8988T (cell line): ENCODE measurements at regions not wholly inside any gene's neighbourhood (a gene's known extent, or its start where the extent isn't known, plus 50 kb on each side); places are given as distances from the start of the nearest gene placed in this dataset.

Experiments
- DNase-seq: peaks from one replicate; pipeline ENCODE4 v3.0.0; 2011

DNA sequence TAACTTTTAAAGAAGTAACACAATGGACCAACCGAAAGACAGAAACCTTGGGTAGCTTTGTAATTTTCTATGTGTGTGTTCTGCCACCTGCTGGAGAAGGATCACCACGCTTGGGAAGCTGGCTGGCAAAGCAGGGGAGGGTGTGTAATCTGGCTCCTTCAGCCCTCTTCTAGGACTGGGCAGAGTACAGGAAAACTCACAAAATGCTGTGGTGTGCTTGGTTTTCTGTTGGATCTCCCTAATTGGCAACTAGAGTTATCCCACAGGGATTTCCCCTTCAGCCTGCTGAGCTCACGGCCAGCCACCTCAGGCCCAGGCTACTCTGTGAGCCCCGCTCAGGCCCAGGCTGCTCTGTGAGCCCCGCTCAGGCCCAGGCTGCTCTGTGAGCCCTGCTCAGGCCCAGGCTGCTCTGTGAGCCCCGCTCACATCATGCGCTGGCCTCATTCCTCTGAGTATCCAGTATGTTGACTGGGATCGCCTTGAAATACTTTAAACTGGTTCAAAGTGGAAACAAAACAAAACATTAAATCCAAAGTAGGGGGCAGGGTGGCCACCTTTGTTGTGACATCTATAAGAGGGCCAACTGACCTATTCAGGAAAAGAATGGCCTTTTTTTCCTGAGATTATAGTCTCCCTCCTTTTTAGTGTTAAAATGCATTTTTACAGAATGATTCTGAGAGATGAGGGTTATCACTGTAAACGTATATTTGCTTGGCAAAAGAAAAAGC, 52.0 kb upstream of the RNU6-8 start:
- DNase-seq: peak; percentile 23

DNA sequence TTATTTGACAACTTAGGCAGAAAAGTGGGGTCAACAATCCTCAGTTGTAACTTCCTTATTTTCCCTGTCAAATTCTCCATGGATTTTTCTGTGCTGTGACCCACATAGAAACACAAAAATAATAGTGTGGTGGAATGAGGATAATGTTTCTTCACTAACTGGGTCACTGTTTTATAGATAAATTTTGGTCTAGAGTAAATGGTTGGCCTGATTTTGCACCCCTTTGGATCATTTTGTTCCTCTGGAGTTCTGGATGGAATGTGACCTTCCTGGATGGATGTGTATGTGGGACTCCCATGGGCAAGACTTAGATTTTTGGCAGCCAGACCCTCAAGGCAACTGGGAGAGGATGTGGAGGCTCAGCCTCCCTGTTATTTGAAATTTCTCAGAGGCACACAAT, 52.7 kb upstream of the RNU6-8 start:
- DNase-seq: no peak

DNA sequence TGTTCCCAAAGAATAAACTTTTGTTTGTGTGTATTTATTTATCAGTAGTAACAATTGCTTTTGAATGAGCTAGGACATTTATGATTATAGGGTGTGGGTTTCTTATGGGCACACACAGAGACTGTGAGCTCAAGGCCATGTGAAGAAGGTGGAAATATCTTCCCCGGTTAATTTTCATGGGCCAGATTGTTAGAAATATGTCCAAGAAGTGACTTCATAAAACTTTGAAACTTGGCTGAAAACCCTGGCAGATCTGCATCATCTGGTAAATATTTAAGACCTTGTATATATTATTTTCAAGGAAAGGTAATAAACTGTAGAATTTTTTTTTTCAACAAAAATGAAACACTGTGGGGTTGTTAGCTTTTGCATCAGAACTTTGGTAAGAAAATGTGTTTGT, 53.5 kb upstream of the RNU6-8 start:
- no peak for DNase-seq

DNA sequence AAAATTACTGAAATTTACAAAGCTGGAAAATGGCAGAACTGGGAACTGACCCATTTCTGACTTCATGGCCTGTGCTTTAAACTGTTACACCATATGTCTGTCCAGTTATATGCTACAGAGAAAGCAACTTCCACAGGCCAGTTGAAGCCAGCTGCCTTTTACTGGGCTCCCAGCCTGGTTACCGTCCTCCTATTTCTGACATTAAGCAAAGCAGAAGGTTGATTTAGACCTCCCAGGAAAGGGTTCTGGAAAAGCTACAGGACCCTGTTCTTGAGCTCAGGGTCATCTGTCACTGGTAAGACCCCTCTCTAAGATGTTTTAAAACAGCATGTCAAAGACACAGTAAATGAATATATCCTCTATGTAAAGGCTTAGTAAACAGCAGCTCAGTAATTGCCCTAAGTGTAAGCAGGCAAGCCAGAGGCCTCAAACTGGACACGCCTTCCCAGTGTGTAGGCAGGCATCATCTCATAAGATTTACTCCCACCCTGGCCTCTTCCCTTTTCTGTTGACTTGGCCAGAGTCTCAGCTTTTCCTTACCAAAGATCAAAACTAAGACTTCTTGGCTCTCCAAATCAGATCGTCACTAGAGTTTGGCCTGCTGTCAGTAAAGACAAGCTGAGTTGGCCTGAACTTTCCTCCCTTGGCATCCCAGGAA, 55.4 kb upstream of the RNU6-8 start:
- DNase-seq: no peak

DNA sequence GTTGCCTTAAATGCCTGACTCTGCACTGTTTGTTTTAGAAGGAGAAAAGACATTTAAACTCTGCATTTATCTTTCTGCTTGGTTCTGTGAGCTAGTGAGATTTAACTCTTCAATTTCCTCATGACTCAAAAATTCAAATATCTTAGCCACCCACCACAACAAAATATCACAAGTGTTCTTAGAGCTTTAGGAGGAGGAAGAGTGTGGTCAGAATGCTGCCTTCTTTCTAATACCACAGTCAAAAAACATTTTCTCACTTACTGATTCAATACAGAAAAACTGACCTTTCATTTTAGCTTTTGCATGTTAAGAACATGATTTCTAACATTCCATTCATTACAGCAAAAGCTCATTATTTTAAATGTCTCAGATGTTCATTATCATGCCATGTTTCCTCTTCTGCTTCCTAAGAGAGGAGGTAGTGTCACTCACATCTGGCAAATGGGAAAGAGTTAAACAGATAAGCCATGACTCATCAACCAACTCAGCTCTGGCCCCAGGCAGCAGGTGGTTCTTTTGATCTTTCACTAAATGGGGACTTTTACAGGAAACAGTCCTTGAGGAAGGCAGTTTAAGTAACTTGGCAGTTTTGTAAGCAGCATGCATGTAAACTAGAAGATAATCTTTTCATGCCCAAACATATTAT, 56.4 kb upstream of the RNU6-8 start:
- peak; percentile 27 for DNase-seq

DNA sequence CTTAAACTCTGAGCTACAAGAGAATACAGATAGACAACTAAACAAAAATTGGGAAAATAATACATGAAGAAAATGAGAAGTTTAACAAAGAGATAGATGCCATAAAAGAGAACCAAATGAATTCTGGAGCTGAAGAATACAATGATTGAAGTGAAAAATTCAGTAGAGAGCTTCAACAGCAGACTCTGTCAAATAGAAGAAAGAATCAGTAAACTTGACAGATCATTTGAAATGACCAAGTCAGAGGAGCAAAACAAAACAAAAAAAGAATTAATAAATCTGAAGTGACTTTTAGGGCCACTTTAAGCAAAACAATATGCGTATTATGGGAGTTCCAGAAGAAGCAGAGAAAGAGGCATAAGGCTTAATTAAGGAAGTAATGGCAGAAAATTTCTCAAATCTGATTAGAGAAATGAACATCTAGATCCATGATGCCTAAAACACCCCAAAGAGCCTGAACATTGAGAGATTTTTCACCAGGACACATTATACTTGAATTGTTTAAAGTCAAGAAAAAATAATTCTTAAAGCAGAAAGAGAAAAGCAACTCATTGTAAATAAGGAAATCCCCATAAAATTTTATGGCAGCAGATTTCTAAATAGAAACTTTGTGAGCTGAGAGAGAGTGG, 61.0 kb upstream of the RNU6-8 start:
- no peak for DNase-seq

DNA sequence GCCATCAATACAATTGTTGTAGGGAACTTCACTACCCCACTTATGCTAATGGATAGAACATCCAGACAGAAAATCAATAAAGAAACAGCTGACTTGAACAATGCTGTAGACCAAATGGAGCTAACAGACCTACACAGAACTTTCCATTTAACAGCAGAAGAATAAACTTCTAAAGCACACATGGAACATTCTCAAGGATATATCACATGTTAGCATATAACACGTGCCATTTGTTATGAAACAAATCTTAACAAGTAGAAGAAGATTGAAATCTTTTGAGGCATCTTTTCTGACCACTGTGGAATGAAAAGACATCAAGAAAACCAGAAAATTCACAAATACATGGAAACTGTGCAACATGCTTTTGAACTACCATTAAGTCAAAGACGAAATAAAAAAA, 62.5 kb upstream of the RNU6-8 start:
- no peak for DNase-seq

DNA sequence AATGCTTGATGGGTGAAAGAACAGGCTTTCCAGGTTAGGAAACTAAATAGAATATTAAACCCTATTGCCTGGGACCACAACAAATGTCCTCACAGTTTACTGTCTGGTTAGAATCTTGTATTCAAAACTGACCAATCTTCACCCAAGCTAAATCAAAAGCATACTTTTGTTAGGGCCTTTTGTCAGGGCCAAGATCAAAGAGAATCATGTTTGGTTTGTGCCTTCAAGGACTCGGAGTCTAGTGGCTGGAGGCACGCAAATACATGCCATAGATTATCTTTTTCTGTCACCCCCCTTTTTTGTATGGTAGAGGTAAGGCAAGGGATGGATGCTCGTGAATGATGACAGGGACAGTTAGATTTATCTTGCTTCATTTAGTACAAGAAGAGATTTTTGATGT, 51.1 kb upstream of the AKAP6 start:
- no peak for DNase-seq
